Tibial nerve (tissue), 4 donors: ENCODE measurements at regions not wholly inside any gene's neighbourhood (a gene's known extent, or its start where the extent isn't known, plus 50 kb on each side); places are given as distances from the start of the nearest gene placed in this dataset.

Experiments used
- EP300 ChIP-seq, 2 donors: sonication (generic); formaldehyde crosslinking; IDR thresholded peaks; one replicate each; pipeline ENCODE4 v1.6.1; 2017; ENCODE audit warnings: antibody characterized with exemption in 2 of 2, mild to moderate bottlenecking in 1 of 2
- POLR2A ChIP-seq, 2 donors: fragments of 450-650 bp; IDR thresholded peaks; one replicate each; pipeline ENCODE4 v1.6.1; 2017; ENCODE audit warnings: antibody characterized with exemption in 2 of 2, mild to moderate bottlenecking in 2 of 2, moderate library complexity in 2 of 2
- TF ChIP-seq, protein P1 (sequence below), 5 experiments: fragments of 200-600 bp in 3 of 5; fragments of 450-650 bp in 2 of 5; sonication (generic) in 3 of 5; IDR thresholded peaks; one replicate each; pipeline ENCODE4 v1.5.1; 2016 to 2019; ENCODE audit warnings: antibody characterized with exemption in 5 of 5, mild to moderate bottlenecking in 3 of 5, moderate library complexity in 2 of 5

GRCh38 chr20:8079976-8080375 is 52.1 kb upstream of the PLCB1 start:
- TF ChIP-seq, protein P1, sequence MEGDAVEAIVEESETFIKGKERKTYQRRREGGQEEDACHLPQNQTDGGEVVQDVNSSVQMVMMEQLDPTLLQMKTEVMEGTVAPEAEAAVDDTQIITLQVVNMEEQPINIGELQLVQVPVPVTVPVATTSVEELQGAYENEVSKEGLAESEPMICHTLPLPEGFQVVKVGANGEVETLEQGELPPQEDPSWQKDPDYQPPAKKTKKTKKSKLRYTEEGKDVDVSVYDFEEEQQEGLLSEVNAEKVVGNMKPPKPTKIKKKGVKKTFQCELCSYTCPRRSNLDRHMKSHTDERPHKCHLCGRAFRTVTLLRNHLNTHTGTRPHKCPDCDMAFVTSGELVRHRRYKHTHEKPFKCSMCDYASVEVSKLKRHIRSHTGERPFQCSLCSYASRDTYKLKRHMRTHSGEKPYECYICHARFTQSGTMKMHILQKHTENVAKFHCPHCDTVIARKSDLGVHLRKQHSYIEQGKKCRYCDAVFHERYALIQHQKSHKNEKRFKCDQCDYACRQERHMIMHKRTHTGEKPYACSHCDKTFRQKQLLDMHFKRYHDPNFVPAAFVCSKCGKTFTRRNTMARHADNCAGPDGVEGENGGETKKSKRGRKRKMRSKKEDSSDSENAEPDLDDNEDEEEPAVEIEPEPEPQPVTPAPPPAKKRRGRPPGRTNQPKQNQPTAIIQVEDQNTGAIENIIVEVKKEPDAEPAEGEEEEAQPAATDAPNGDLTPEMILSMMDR (IDR thresholded peaks at IDR 0.05): no peak
- no peak for TF ChIP-seq POLR2A (IDR thresholded peaks at IDR 0.05)
- TF ChIP-seq EP300 (IDR thresholded peaks at IDR 0.05): no peak
